CD4-positive, alpha-beta T cell (primary cell): ENCODE measurements at regions not wholly inside any gene's neighbourhood (a gene's known extent, or its start where the extent isn't known, plus 50 kb on each side); places are given as distances from the start of the nearest gene placed in this dataset.
"Not testable (repeated sequence)": the region's sequence is repeated elsewhere in the genome, so short reads cannot be mapped to it uniquely, and the experiment has no call there.

Source experiments
- ATAC-seq: fragments of 200-7000 bp; cut with Tn5 transposase; one replicate; pipeline ENCODE4 v1.10.0; 2022; ENCODE audit warnings: mild to moderate bottlenecking; ENCODE audit not compliant: poor library complexity
- CTCF ChIA-PET: fragments of 350-600 bp; sonication (Branson Sonifier 250); formaldehyde crosslinking; loops from one replicate; lab custom pipeline; 2021; ENCODE audit warnings: antibody characterized with exemption, inconsistent platforms; lab: Charles Lee
- POLR2A ChIA-PET: fragments of 350-600 bp; sonication (Branson Sonifier 250); formaldehyde crosslinking; loops from one replicate; lab custom pipeline; 2021; ENCODE audit warnings: antibody characterized with exemption, inconsistent platforms; lab: Charles Lee
- DNase-seq, 14 experiments: peaks; one replicate each; pipeline ENCODE4 v3.0.0-alpha.2; 2013 to 2020; ENCODE audit warnings: mixed read lengths in 2 of 14
- H3K27ac ChIP-seq, 2 donors: one replicate each; pipeline versions ENCODE4 v1.5.1 to v1.7.0; 2013; ENCODE audit warnings: low read length in 2 of 2, low read depth in 1 of 2, mild to moderate bottlenecking in 1 of 2
- H3K27me3 ChIP-seq, 2 experiments: 1 replicate in 1 of 2; 2 replicates in 1 of 2; pipeline versions ENCODE4 v1.6.1 to v1.7.0; 2013; ENCODE audit warnings: low read length in 2 of 2, control low read depth in 1 of 2, mild to moderate bottlenecking in 1 of 2, moderate library complexity in 1 of 2; ENCODE audit not compliant: insufficient read depth in 2 of 2, control insufficient read depth in 1 of 2
- H3K36me3 ChIP-seq: one replicate; pipeline ENCODE4 v1.6.1; 2013; ENCODE audit warnings: low read length, control low read depth; ENCODE audit not compliant: insufficient read depth
- H3K4me1 ChIP-seq: one replicate; pipeline ENCODE4 v1.6.1; 2013; ENCODE audit warnings: low read length, control low read depth; ENCODE audit not compliant: insufficient read depth
- H3K4me3 ChIP-seq: one replicate; pipeline ENCODE4 v1.5.1; 2013; ENCODE audit warnings: mild to moderate bottlenecking, low read length, moderate library complexity
- H3K9me3 ChIP-seq, 2 experiments: 1 replicate in 1 of 2; 2 replicates in 1 of 2; pipeline versions ENCODE4 v1.6.1 to v1.7.0; 2013; ENCODE audit warnings: low read length in 2 of 2, mild to moderate bottlenecking in 2 of 2, control low read depth in 1 of 2, moderate library complexity in 1 of 2; ENCODE audit not compliant: control insufficient read depth in 1 of 2, insufficient read depth in 1 of 2
- H3K27ac Mint-ChIP-seq: one replicate; pipeline ENCODE4 v1.8.0; 2020; ENCODE audit warnings: mixed read lengths
- H3K27me3 Mint-ChIP-seq: one replicate; pipeline ENCODE4 v1.8.0; 2021; ENCODE audit warnings: mixed read lengths
- H3K36me3 Mint-ChIP-seq: one replicate; pipeline ENCODE4 v1.8.0; 2021; ENCODE audit warnings: low read depth, mixed read lengths
- H3K4me1 Mint-ChIP-seq: one replicate; pipeline ENCODE4 v1.8.0; 2021; ENCODE audit warnings: low read depth, mixed read lengths
- H3K4me3 Mint-ChIP-seq: one replicate; pipeline ENCODE4 v1.8.0; 2020; ENCODE audit warnings: mild to moderate bottlenecking, mixed read lengths
- H3K9me3 Mint-ChIP-seq: one replicate; pipeline ENCODE4 v1.8.0; 2020; ENCODE audit warnings: mixed read lengths
- CTCF ChIP-seq: fragments of 200-600 bp; IDR thresholded peaks from one replicate; pipeline ENCODE4 v1.8.0; 2022; ENCODE audit warnings: antibody characterized with exemption, mild to moderate bottlenecking
- intact Hi-C, 2 experiments: fragments of 100-400 bp; cut with DNase I in 1 of 2; cut with micrococcal nuclease in 1 of 2; formaldehyde crosslinking; loops; one replicate each; pipeline versions ENCODE4 v1.15.1 to v1.9.0; 2023 to 2025; cut with DNase I, micrococcal nuclease

GRCh38 chr20:54914995-54915394 is 439.6 kb downstream of the DOK5 start:
- Histone ChIP-seq H3K27ac (no peak overlapping the region), H3K27me3 (no peaks in the 10 kb centered on the region), H3K9me3 (peaks cover 0 to 11% of the 10 kb centered on the region in 2 experiments), H3K36me3 (no peaks in the 10 kb centered on the region), H3K4me1 (no peaks in the 10 kb centered on the region), H3K4me3 (no peak overlapping the region)
- Mint-ChIP-seq H3K27me3 (no peaks in the 10 kb centered on the region), H3K36me3 (no peaks in the 10 kb centered on the region), H3K4me3 (no peak overlapping the region), H3K4me1 (no peaks in the 10 kb centered on the region), H3K9me3 (peaks cover 12% of the 10 kb centered on the region), H3K27ac (no peak overlapping the region)
- ATAC-seq = no peak
- DNase-seq = no peak
- TF ChIP-seq CTCF = no peak
- ChIA-PET POLR2A (no interaction called here), CTCF (no interaction called here)
- intact Hi-C loops = no loop called here

- no peaks in the 10 kb centered on the region for H3K27me3 Mint-ChIP-seq
- intact Hi-C loops = no loop called here
Measured at GRCh38 chr20:54909702-54910101, 434.3 kb downstream of the DOK5 start.

GRCh38 chr20:54906134-54906533 is 430.7 kb downstream of the DOK5 start:
- intact Hi-C loops, H3K36me3 ChIP-seq, H3K4me1 ChIP-seq, H3K27me3 ChIP-seq, CTCF ChIA-PET, H3K4me3 ChIP-seq, DNase-seq, POLR2A ChIA-PET, ATAC-seq, H3K4me1 Mint-ChIP-seq, H3K27ac Mint-ChIP-seq, H3K27ac ChIP-seq, H3K9me3 ChIP-seq, H3K27me3 Mint-ChIP-seq, H3K4me3 Mint-ChIP-seq, H3K36me3 Mint-ChIP-seq: not testable (repeated sequence)
- peaks cover 19% of the 10 kb centered on the region for H3K9me3 Mint-ChIP-seq

More at GRCh38 chr20:54909702-54910101, 434.3 kb downstream of the DOK5 start:
- no peaks in the 10 kb centered on the region for H3K36me3 ChIP-seq
- no peak for DNase-seq
- H3K4me1 ChIP-seq = no peaks in the 10 kb centered on the region
- ChIA-PET CTCF (no interaction called here), POLR2A (no interaction called here)
- no peaks in the 10 kb centered on the region for H3K27me3 ChIP-seq
- H3K4me1 Mint-ChIP-seq = no peaks in the 10 kb centered on the region
- H3K27ac Mint-ChIP-seq = no peak overlapping the region
- H3K27ac ChIP-seq = no peak overlapping the region
- peaks cover 0 to 5% of the 10 kb centered on the region in 2 experiments for H3K9me3 ChIP-seq
- H3K9me3 Mint-ChIP-seq = peaks cover 13% of the 10 kb centered on the region
- H3K36me3 Mint-ChIP-seq = no peaks in the 10 kb centered on the region
- ATAC-seq = no peak
- H3K4me3 Mint-ChIP-seq = no peak overlapping the region
- H3K4me3 ChIP-seq = no peak overlapping the region
- TF ChIP-seq CTCF = no peak

- Histone ChIP-seq H3K9me3 (peaks cover 0 to 26% of the 10 kb centered on the region in 2 experiments), H3K4me1 (no peaks in the 10 kb centered on the region), H3K27ac (no peak overlapping the region), H3K36me3 (no peaks in the 10 kb centered on the region), H3K27me3 (no peaks in the 10 kb centered on the region), H3K4me3 (no peak overlapping the region)
- ChIA-PET POLR2A (no interaction called here), CTCF (no interaction called here)
- H3K4me1 Mint-ChIP-seq = no peaks in the 10 kb centered on the region
- H3K27ac Mint-ChIP-seq = no peak overlapping the region
- H3K4me3 Mint-ChIP-seq = no peak overlapping the region
- H3K36me3 Mint-ChIP-seq = no peaks in the 10 kb centered on the region
- H3K9me3 Mint-ChIP-seq = peaks cover 3% of the 10 kb centered on the region
- TF ChIP-seq CTCF = no peak
- H3K27me3 Mint-ChIP-seq = no peaks in the 10 kb centered on the region
- ATAC-seq (no peak), DNase-seq (no peak)
- intact Hi-C loops = no loop called here
Measured at GRCh38 chr20:54897787-54898186, 422.4 kb downstream of the DOK5 start.
